ENCODE measurements at regions not wholly inside any gene's neighbourhood (a gene's known extent, or its start where the extent isn't known, plus 50 kb on each side); places are given as distances from the start of the nearest gene placed in this dataset.

GRCh38 chr5:113809626-113810025 is 296.1 kb downstream of the YTHDC2 start:
- H3K4me3 ChIP-seq, result no peak overlapping the region
- Mint-ChIP-seq H3K9me3 (no peaks in the 10 kb centered on the region), H3K27me3 (ENCODE audit: insufficient read depth, low read depth, poor library complexity) (no peaks in the 10 kb centered on the region), H3K4me1 (peaks cover 14% of the 10 kb centered on the region), H3K4me3 (no peak overlapping the region), H3K36me3 (ENCODE audit: low read depth) (no peaks in the 10 kb centered on the region), H3K27ac (no peak overlapping the region)
- DNase-seq (ENCODE audit: low spot score), result no peak
- no peaks in the 10 kb centered on the region for H3K27me3 ChIP-seq (ENCODE audit: insufficient read depth)
- H3K79me2 ChIP-seq (replicated peaks; ENCODE audit: insufficient read depth), result no peaks in the 10 kb centered on the region
- no peaks in the 10 kb centered on the region for H3F3A ChIP-seq (replicated peaks; ENCODE audit: low read depth)
- ATAC-seq, result no peak
- H3K27ac ChIP-seq (ENCODE audit: low read depth), result no peak overlapping the region
- no peaks in the 10 kb centered on the region for H3K4me1 ChIP-seq (ENCODE audit: insufficient read depth)
- H2AFZ ChIP-seq, result no peak overlapping the region
- H4K20me1 ChIP-seq (replicated peaks; ENCODE audit: insufficient read depth), result no peaks in the 10 kb centered on the region
- H3K4me2 ChIP-seq, result no peak overlapping the region
- no peaks in the 10 kb centered on the region for H3K9me2 ChIP-seq (ENCODE audit: insufficient read depth)
- no peaks in the 10 kb centered on the region for H3K36me3 ChIP-seq (ENCODE audit: insufficient read depth)
- TF ChIP-seq POLR2AphosphoS5 (IDR thresholded peaks at IDR 0.05; ENCODE audit: low read depth) (no peak), JUNB (IDR thresholded peaks at IDR 0.05; ENCODE audit: unreplicated experiment) (no peak), STAT1 (IDR thresholded peaks at IDR 0.05; ENCODE audit: unreplicated experiment) (no peak)

GRCh38 chr5:113813466-113813865 is 300.0 kb downstream of the YTHDC2 start:
- no peaks in the 10 kb centered on the region for H3K27me3 ChIP-seq (ENCODE audit: insufficient read depth)
- no peak overlapping the region for H3K4me3 ChIP-seq
- no peaks in the 10 kb centered on the region for H4K20me1 ChIP-seq (replicated peaks; ENCODE audit: insufficient read depth)
- Mint-ChIP-seq H3K36me3 (ENCODE audit: low read depth) (no peaks in the 10 kb centered on the region), H3K9me3 (no peaks in the 10 kb centered on the region), H3K27ac (no peak overlapping the region), H3K27me3 (ENCODE audit: insufficient read depth, low read depth, poor library complexity) (no peaks in the 10 kb centered on the region), H3K4me3 (no peak overlapping the region), H3K4me1 (peaks cover 4% of the 10 kb centered on the region; the same call in 2 of the 3 replicates)
- no peaks in the 10 kb centered on the region for H3K4me1 ChIP-seq (ENCODE audit: insufficient read depth)
- DNase-seq (ENCODE audit: low spot score), result no peak
- no peak overlapping the region for H3K4me2 ChIP-seq
- no peak for TF ChIP-seq EZH2phosphoT487 (IDR thresholded peaks at IDR 0.05; ENCODE audit: unreplicated experiment)
- H3K36me3 ChIP-seq (ENCODE audit: insufficient read depth), result no peaks in the 10 kb centered on the region
- H3K79me2 ChIP-seq (replicated peaks; ENCODE audit: insufficient read depth), result no peaks in the 10 kb centered on the region
- H2AFZ ChIP-seq, result no peak overlapping the region
- H3K27ac ChIP-seq (ENCODE audit: low read depth), result no peak overlapping the region
- no peak for ATAC-seq
- no peaks in the 10 kb centered on the region for H3K9me2 ChIP-seq (ENCODE audit: insufficient read depth)
- H3F3A ChIP-seq (replicated peaks; ENCODE audit: low read depth), result no peaks in the 10 kb centered on the region

GRCh38 chr5:113817683-113818082 is 304.2 kb downstream of the YTHDC2 start:
- H3K27ac ChIP-seq (ENCODE audit: low read depth), result no peak overlapping the region
- H2AFZ ChIP-seq, result no peak overlapping the region
- DNase-seq (ENCODE audit: low spot score), result no peak
- H3K9me2 ChIP-seq (ENCODE audit: insufficient read depth), result no peaks in the 10 kb centered on the region
- Mint-ChIP-seq H3K27ac (no peak overlapping the region), H3K27me3 (ENCODE audit: insufficient read depth, low read depth, poor library complexity) (no peaks in the 10 kb centered on the region), H3K9me3 (peaks cover 3% of the 10 kb centered on the region; the same call in 1 of the 3 replicates), H3K4me1 (no peaks in the 10 kb centered on the region), H3K4me3 (no peak overlapping the region), H3K36me3 (ENCODE audit: low read depth) (no peaks in the 10 kb centered on the region)
- H3F3A ChIP-seq (replicated peaks; ENCODE audit: low read depth), result no peaks in the 10 kb centered on the region
- no peaks in the 10 kb centered on the region for H4K20me1 ChIP-seq (replicated peaks; ENCODE audit: insufficient read depth)
- H3K4me2 ChIP-seq, result no peak overlapping the region
- no peaks in the 10 kb centered on the region for H3K79me2 ChIP-seq (replicated peaks; ENCODE audit: insufficient read depth)
- H3K4me3 ChIP-seq, result no peak overlapping the region
- ATAC-seq, result no peak
- no peaks in the 10 kb centered on the region for H3K4me1 ChIP-seq (ENCODE audit: insufficient read depth)
- H3K27me3 ChIP-seq (ENCODE audit: insufficient read depth), result no peaks in the 10 kb centered on the region
- H3K36me3 ChIP-seq (ENCODE audit: insufficient read depth), result no peaks in the 10 kb centered on the region
- TF ChIP-seq JUNB (IDR thresholded peaks at IDR 0.05; ENCODE audit: unreplicated experiment), result no peak
- TF ChIP-seq EZH2phosphoT487 (IDR thresholded peaks at IDR 0.05; ENCODE audit: unreplicated experiment), result no peak
- no peak for TF ChIP-seq NANOG (IDR thresholded peaks at IDR 0.05; ENCODE audit: borderline replicate concordance)
- TF ChIP-seq, protein P1, sequence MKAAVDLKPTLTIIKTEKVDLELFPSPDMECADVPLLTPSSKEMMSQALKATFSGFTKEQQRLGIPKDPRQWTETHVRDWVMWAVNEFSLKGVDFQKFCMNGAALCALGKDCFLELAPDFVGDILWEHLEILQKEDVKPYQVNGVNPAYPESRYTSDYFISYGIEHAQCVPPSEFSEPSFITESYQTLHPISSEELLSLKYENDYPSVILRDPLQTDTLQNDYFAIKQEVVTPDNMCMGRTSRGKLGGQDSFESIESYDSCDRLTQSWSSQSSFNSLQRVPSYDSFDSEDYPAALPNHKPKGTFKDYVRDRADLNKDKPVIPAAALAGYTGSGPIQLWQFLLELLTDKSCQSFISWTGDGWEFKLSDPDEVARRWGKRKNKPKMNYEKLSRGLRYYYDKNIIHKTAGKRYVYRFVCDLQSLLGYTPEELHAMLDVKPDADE (IDR thresholded peaks at IDR 0.05), result no peak
- no peak for TF ChIP-seq POLR2AphosphoS5 (IDR thresholded peaks at IDR 0.05; ENCODE audit: low read depth)
- no peak for TF ChIP-seq CREB1 (CRISPR knock-in tag; IDR thresholded peaks at IDR 0.05; ENCODE audit: low read depth)
- TF ChIP-seq STAT1 (IDR thresholded peaks at IDR 0.05; ENCODE audit: unreplicated experiment), result no peak
- TF ChIP-seq, protein P2, sequence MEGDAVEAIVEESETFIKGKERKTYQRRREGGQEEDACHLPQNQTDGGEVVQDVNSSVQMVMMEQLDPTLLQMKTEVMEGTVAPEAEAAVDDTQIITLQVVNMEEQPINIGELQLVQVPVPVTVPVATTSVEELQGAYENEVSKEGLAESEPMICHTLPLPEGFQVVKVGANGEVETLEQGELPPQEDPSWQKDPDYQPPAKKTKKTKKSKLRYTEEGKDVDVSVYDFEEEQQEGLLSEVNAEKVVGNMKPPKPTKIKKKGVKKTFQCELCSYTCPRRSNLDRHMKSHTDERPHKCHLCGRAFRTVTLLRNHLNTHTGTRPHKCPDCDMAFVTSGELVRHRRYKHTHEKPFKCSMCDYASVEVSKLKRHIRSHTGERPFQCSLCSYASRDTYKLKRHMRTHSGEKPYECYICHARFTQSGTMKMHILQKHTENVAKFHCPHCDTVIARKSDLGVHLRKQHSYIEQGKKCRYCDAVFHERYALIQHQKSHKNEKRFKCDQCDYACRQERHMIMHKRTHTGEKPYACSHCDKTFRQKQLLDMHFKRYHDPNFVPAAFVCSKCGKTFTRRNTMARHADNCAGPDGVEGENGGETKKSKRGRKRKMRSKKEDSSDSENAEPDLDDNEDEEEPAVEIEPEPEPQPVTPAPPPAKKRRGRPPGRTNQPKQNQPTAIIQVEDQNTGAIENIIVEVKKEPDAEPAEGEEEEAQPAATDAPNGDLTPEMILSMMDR (conservative IDR thresholded peaks at IDR 0.05; ENCODE audit: low read depth in 2 of 2), result no peak
- TF ChIP-seq EZH2 (IDR thresholded peaks at IDR 0.05; ENCODE audit: low read depth, unreplicated experiment), result no peak
- TF ChIP-seq, protein P3, sequence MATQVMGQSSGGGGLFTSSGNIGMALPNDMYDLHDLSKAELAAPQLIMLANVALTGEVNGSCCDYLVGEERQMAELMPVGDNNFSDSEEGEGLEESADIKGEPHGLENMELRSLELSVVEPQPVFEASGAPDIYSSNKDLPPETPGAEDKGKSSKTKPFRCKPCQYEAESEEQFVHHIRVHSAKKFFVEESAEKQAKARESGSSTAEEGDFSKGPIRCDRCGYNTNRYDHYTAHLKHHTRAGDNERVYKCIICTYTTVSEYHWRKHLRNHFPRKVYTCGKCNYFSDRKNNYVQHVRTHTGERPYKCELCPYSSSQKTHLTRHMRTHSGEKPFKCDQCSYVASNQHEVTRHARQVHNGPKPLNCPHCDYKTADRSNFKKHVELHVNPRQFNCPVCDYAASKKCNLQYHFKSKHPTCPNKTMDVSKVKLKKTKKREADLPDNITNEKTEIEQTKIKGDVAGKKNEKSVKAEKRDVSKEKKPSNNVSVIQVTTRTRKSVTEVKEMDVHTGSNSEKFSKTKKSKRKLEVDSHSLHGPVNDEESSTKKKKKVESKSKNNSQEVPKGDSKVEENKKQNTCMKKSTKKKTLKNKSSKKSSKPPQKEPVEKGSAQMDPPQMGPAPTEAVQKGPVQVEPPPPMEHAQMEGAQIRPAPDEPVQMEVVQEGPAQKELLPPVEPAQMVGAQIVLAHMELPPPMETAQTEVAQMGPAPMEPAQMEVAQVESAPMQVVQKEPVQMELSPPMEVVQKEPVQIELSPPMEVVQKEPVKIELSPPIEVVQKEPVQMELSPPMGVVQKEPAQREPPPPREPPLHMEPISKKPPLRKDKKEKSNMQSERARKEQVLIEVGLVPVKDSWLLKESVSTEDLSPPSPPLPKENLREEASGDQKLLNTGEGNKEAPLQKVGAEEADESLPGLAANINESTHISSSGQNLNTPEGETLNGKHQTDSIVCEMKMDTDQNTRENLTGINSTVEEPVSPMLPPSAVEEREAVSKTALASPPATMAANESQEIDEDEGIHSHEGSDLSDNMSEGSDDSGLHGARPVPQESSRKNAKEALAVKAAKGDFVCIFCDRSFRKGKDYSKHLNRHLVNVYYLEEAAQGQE (IDR thresholded peaks at IDR 0.05; ENCODE audit: unreplicated experiment), result no peak
- TF ChIP-seq ZNF114 (CRISPR knock-in tag; IDR thresholded peaks at IDR 0.05), result no peak
- TF ChIP-seq ZNF331 (CRISPR knock-in tag; IDR thresholded peaks at IDR 0.05; ENCODE audit: low read depth), result no peak
